Liver (tissue), 8 donors: ENCODE measurements at regions not wholly inside any gene's neighbourhood (a gene's known extent, or its start where the extent isn't known, plus 50 kb on each side); places are given as distances from the start of the nearest gene placed in this dataset.

Source experiments
- DNase-seq: peaks from one replicate; pipeline ENCODE4 v3.0.0-alpha.2; 2017; ENCODE audit warnings: low spot score
- H3K27ac ChIP-seq, 2 donors: one replicate each; pipeline ENCODE4 v1.7.0; 2013; ENCODE audit warnings: inconsistent platforms in 2 of 2, low read length in 2 of 2, control low read depth in 1 of 2, low read depth in 1 of 2, mild to moderate bottlenecking in 1 of 2
- H3K27me3 ChIP-seq, 4 donors: one replicate each; pipeline versions ENCODE4 v1.6.1 to v1.7.0; 2013; ENCODE audit warnings: low read length in 3 of 4, inconsistent platforms in 1 of 4, mild to moderate bottlenecking in 1 of 4, moderate library complexity in 1 of 4; ENCODE audit not compliant: control insufficient read depth in 4 of 4, insufficient read depth in 4 of 4
- H3K36me3 ChIP-seq, 4 donors: one replicate each; pipeline versions ENCODE4 v1.6.1 to v1.7.0; 2013; ENCODE audit warnings: low read length in 3 of 4, mild to moderate bottlenecking in 3 of 4, low read depth in 1 of 4, moderate library complexity in 1 of 4; ENCODE audit not compliant: control insufficient read depth in 4 of 4, insufficient read depth in 3 of 4
- H3K4me1 ChIP-seq, 4 donors: one replicate each; pipeline versions ENCODE4 v1.6.1 to v1.7.0; 2013; ENCODE audit warnings: low read length in 3 of 4, mild to moderate bottlenecking in 3 of 4, moderate library complexity in 1 of 4; ENCODE audit not compliant: control insufficient read depth in 4 of 4, insufficient read depth in 4 of 4
- H3K4me3 ChIP-seq, 3 donors: one replicate each; pipeline versions ENCODE4 v1.6.1 to v1.7.0; 2013; ENCODE audit warnings: low read length in 3 of 3, control low read depth in 1 of 3, low read depth in 1 of 3, mild to moderate bottlenecking in 1 of 3
- H3K9ac ChIP-seq, 2 donors: one replicate each; pipeline ENCODE4 v1.7.0; 2013; ENCODE audit warnings: low read length in 2 of 2, mild to moderate bottlenecking in 2 of 2, moderate library complexity in 2 of 2, control low read depth in 1 of 2, low read depth in 1 of 2
- H3K9me3 ChIP-seq, 4 donors: one replicate each; pipeline versions ENCODE4 v1.6.1 to v1.7.0; 2013; ENCODE audit warnings: low read length in 3 of 4; ENCODE audit not compliant: control insufficient read depth in 4 of 4
- EGR1 ChIP-seq, 2 donors: IDR thresholded peaks; 2 replicates each; pipeline ENCODE4 v1.6.1; 2016 to 2018; ENCODE audit warnings: antibody characterized with exemption in 2 of 2, low read depth in 2 of 2
- FOXA1 ChIP-seq: IDR thresholded peaks from 2 replicates; pipeline ENCODE4 v1.6.1; 2016; ENCODE audit warnings: antibody characterized with exemption
- FOXA2 ChIP-seq: IDR thresholded peaks from 2 replicates; pipeline ENCODE4 v1.6.1; 2016; ENCODE audit warnings: antibody characterized with exemption
- HNF4A ChIP-seq, 2 donors: conservative IDR thresholded peaks; 2 replicates each; pipeline ENCODE4 v1.6.1; 2016; ENCODE audit warnings: antibody characterized with exemption in 2 of 2, mild to moderate bottlenecking in 2 of 2
- HNF4G ChIP-seq: IDR thresholded peaks from 2 replicates; pipeline ENCODE4 v1.6.1; 2016; ENCODE audit warnings: antibody characterized with exemption
- JUND ChIP-seq, 2 donors: IDR thresholded peaks; 2 replicates each; pipeline ENCODE4 v1.6.1; 2016; ENCODE audit warnings: antibody characterized with exemption in 2 of 2
- NR2F2 ChIP-seq: IDR thresholded peaks from 2 replicates; pipeline ENCODE4 v1.6.1; 2016; ENCODE audit warnings: antibody characterized with exemption
- RAD21 ChIP-seq, 2 donors: IDR thresholded peaks; 2 replicates each; pipeline ENCODE4 v1.6.1; 2016; ENCODE audit warnings: antibody characterized with exemption in 2 of 2, mild to moderate bottlenecking in 2 of 2
- RXRA ChIP-seq, 2 donors: IDR thresholded peaks; 2 replicates each; pipeline ENCODE4 v1.6.1; 2017 to 2018; ENCODE audit warnings: antibody characterized with exemption in 2 of 2, mild to moderate bottlenecking in 1 of 2
- SP1 ChIP-seq: IDR thresholded peaks from 2 replicates; pipeline ENCODE4 v1.6.1; 2018; ENCODE audit warnings: antibody characterized with exemption, mild to moderate bottlenecking
- TAF1 ChIP-seq: conservative IDR thresholded peaks from 2 replicates; pipeline ENCODE4 v1.6.1; 2016; ENCODE audit warnings: antibody characterized with exemption, mild to moderate bottlenecking
- YY1 ChIP-seq: IDR thresholded peaks from 2 replicates; pipeline ENCODE4 v1.6.1; 2016; ENCODE audit warnings: antibody characterized with exemption, mild to moderate bottlenecking
- WGBS: extraction: QIAGEN DNeasy Blood & Tissue Kit; methylation state at CpG from one replicate; pipeline ENCODE4 v1.1.7; 2013; 5-methylcytosine and 5-hydroxymethylcytosine counted together
- TF ChIP-seq, protein P1 (sequence below): IDR thresholded peaks from 2 replicates; pipeline ENCODE4 v1.6.1; 2016; ENCODE audit warnings: antibody characterized with exemption
- TF ChIP-seq, protein P2 (sequence below): fragments of 150-350 bp; IDR thresholded peaks from 2 replicates; pipeline ENCODE4 v1.5.1; 2017; ENCODE audit warnings: improper control_type of control experiment, low read depth, low read length; ENCODE audit not compliant: missing input control
- TF ChIP-seq, protein P3 (sequence below): IDR thresholded peaks from 2 replicates; pipeline ENCODE4 v1.6.1; 2016; ENCODE audit warnings: antibody characterized with exemption
- TF ChIP-seq, protein P4 (sequence below): IDR thresholded peaks from 2 replicates; pipeline ENCODE4 v1.6.1; 2016; ENCODE audit warnings: antibody characterized with exemption, mild to moderate bottlenecking
- TF ChIP-seq, protein P5 (sequence below): IDR thresholded peaks from 2 replicates; pipeline ENCODE4 v1.6.1; 2016; ENCODE audit warnings: antibody characterized with exemption
- donor health status: healthy.
- donor health status: healthy.
- donor health status: healthy.
- donor health status: healthy.
- donor health status: healthy.

DNA sequence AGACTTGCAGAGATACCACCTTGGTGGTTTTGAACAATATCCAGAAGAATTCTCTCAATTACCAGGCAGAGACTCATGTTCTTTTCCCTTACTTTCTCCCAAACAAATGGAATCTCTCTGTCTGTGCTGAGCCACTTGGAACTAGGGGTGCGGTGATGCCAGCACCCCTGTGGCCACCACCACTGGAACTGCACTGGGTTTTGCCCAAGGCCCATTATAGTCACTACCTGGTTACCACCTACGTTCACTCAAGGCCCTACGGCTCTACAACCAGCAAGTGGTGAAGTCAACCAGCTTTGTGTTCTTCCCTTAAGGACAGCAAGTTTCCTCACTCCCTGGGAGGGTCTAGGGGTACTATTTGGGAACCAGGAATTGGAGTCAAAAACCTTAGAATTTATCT, 1183.7 kb downstream of the FSTL5 start:
- Histone ChIP-seq H3K4me3 (no peak overlapping the region), H3K36me3 (no peaks in the 10 kb centered on the region), H3K9ac (no peak overlapping the region), H3K27ac (no peak overlapping the region), H3K27me3 (no peaks in the 10 kb centered on the region), H3K4me1 (no peaks in the 10 kb centered on the region), H3K9me3 (no peaks in the 10 kb centered on the region)
- no peak for DNase-seq
- TF ChIP-seq, protein P1, sequence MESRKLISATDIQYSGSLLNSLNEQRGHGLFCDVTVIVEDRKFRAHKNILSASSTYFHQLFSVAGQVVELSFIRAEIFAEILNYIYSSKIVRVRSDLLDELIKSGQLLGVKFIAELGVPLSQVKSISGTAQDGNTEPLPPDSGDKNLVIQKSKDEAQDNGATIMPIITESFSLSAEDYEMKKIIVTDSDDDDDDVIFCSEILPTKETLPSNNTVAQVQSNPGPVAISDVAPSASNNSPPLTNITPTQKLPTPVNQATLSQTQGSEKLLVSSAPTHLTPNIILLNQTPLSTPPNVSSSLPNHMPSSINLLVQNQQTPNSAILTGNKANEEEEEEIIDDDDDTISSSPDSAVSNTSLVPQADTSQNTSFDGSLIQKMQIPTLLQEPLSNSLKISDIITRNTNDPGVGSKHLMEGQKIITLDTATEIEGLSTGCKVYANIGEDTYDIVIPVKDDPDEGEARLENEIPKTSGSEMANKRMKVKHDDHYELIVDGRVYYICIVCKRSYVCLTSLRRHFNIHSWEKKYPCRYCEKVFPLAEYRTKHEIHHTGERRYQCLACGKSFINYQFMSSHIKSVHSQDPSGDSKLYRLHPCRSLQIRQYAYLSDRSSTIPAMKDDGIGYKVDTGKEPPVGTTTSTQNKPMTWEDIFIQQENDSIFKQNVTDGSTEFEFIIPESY: no peak
- no peak for TF ChIP-seq FOXA2
- TF ChIP-seq, protein P2, sequence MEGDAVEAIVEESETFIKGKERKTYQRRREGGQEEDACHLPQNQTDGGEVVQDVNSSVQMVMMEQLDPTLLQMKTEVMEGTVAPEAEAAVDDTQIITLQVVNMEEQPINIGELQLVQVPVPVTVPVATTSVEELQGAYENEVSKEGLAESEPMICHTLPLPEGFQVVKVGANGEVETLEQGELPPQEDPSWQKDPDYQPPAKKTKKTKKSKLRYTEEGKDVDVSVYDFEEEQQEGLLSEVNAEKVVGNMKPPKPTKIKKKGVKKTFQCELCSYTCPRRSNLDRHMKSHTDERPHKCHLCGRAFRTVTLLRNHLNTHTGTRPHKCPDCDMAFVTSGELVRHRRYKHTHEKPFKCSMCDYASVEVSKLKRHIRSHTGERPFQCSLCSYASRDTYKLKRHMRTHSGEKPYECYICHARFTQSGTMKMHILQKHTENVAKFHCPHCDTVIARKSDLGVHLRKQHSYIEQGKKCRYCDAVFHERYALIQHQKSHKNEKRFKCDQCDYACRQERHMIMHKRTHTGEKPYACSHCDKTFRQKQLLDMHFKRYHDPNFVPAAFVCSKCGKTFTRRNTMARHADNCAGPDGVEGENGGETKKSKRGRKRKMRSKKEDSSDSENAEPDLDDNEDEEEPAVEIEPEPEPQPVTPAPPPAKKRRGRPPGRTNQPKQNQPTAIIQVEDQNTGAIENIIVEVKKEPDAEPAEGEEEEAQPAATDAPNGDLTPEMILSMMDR: no peak
- no peak for TF ChIP-seq HNF4G
- TF ChIP-seq RXRA (IDR thresholded peaks at IDR 0.05): no peak
- no peak for TF ChIP-seq TAF1
- no peak for TF ChIP-seq EGR1 (IDR thresholded peaks at IDR 0.05; ENCODE audit: low read depth in 2 of 2)
- no peak for TF ChIP-seq NR2F2
- no peak for TF ChIP-seq SP1
- TF ChIP-seq, protein P3, sequence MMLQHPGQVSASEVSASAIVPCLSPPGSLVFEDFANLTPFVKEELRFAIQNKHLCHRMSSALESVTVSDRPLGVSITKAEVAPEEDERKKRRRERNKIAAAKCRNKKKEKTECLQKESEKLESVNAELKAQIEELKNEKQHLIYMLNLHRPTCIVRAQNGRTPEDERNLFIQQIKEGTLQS: no peak
- TF ChIP-seq RAD21 (IDR thresholded peaks at IDR 0.05): no peak
- TF ChIP-seq YY1: no peak
- TF ChIP-seq FOXA1: no peak
- TF ChIP-seq, protein P4, sequence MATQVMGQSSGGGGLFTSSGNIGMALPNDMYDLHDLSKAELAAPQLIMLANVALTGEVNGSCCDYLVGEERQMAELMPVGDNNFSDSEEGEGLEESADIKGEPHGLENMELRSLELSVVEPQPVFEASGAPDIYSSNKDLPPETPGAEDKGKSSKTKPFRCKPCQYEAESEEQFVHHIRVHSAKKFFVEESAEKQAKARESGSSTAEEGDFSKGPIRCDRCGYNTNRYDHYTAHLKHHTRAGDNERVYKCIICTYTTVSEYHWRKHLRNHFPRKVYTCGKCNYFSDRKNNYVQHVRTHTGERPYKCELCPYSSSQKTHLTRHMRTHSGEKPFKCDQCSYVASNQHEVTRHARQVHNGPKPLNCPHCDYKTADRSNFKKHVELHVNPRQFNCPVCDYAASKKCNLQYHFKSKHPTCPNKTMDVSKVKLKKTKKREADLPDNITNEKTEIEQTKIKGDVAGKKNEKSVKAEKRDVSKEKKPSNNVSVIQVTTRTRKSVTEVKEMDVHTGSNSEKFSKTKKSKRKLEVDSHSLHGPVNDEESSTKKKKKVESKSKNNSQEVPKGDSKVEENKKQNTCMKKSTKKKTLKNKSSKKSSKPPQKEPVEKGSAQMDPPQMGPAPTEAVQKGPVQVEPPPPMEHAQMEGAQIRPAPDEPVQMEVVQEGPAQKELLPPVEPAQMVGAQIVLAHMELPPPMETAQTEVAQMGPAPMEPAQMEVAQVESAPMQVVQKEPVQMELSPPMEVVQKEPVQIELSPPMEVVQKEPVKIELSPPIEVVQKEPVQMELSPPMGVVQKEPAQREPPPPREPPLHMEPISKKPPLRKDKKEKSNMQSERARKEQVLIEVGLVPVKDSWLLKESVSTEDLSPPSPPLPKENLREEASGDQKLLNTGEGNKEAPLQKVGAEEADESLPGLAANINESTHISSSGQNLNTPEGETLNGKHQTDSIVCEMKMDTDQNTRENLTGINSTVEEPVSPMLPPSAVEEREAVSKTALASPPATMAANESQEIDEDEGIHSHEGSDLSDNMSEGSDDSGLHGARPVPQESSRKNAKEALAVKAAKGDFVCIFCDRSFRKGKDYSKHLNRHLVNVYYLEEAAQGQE: no peak
- no peak for TF ChIP-seq HNF4A (conservative IDR thresholded peaks at IDR 0.05)
- TF ChIP-seq, protein P5, sequence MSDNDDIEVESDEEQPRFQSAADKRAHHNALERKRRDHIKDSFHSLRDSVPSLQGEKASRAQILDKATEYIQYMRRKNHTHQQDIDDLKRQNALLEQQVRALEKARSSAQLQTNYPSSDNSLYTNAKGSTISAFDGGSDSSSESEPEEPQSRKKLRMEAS: no peak
- TF ChIP-seq JUND (IDR thresholded peaks at IDR 0.05): no peak
- WGBS: 93% methylated on average over 3 of the region's 3 CpGs

DNA sequence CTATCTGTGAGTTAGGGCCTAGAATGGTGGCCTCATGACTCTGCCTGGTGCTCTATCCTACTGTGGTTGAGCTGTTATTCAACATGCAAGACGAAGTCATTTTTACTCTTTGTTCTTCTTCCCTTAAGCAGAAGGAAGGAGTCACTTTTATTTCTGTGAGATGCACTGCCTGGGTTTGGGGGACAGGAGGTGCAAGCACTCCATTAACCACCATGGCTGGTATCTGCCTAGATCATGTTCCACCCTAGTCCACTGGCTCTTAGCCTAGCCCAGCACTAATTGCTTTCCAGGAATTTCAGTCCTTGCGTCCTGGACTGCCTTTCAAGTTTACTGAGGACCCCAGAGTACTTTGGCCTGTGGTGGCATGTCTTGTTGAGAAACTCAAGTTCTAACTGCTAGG, 1182.7 kb downstream of the FSTL5 start:
- Histone ChIP-seq H3K27ac (no peak overlapping the region), H3K9ac (no peak overlapping the region), H3K9me3 (no peaks in the 10 kb centered on the region), H3K4me3 (no peak overlapping the region), H3K36me3 (no peaks in the 10 kb centered on the region), H3K27me3 (no peaks in the 10 kb centered on the region), H3K4me1 (no peaks in the 10 kb centered on the region)
- DNase-seq: no peak
- WGBS: 77% methylated on average over 2 of the region's 2 CpGs
- TF ChIP-seq NR2F2 (no peak), FOXA2 (no peak), YY1 (no peak), HNF4G (no peak), TAF1 (no peak), SP1 (no peak), RAD21 (IDR thresholded peaks at IDR 0.05) (peak in 1 of 2 donors; percentile 42)
- TF ChIP-seq, protein P2: no peak
